Left lung (tissue), 4 donors: ENCODE measurements at regions not wholly inside any gene's neighbourhood (a gene's known extent, or its start where the extent isn't known, plus 50 kb on each side); places are given as distances from the start of the nearest gene placed in this dataset.

Experiments
- ATAC-seq: fragments of 200-7000 bp; cut with Tn5 transposase; one replicate; pipeline ENCODE4 v1.9.1; 2020; ENCODE audit warnings: moderate library complexity
- DNase-seq, 4 donors: peaks; one replicate each; pipeline ENCODE4 v3.0.0-alpha.2; 2013 to 2020
- H3K27ac ChIP-seq, 2 donors: fragments of 200-600 bp; sonication (generic) in 1 of 2; one replicate each; pipeline versions ENCODE4 v1.5.0 to v1.8.0; 2020 to 2021
- H3K27me3 ChIP-seq, 2 donors: fragments of 200-600 bp; sonication (generic) in 1 of 2; one replicate each; pipeline versions ENCODE4 v1.5.0 to v1.8.0; 2020 to 2021
- H3K36me3 ChIP-seq, 2 donors: fragments of 200-600 bp; sonication (generic) in 1 of 2; one replicate each; pipeline versions ENCODE4 v1.5.0 to v1.8.0; 2020 to 2021
- H3K4me1 ChIP-seq, 2 donors: fragments of 200-600 bp; one replicate each; pipeline ENCODE4 v1.8.0; 2021
- H3K4me3 ChIP-seq, 2 donors: fragments of 200-600 bp; sonication (generic) in 1 of 2; one replicate each; pipeline versions ENCODE4 v1.5.0 to v1.8.0; 2020 to 2021; ENCODE audit warnings: mild to moderate bottlenecking in 1 of 2
- H3K9me3 ChIP-seq, 2 donors: fragments of 200-600 bp; sonication (generic) in 1 of 2; one replicate each; pipeline versions ENCODE4 v1.5.0 to v1.8.0; 2020 to 2021
- CTCF ChIP-seq, 2 donors: fragments of 200-600 bp; sonication (generic) in 1 of 2; IDR thresholded peaks; one replicate each; pipeline versions ENCODE4 v1.5.0 to v1.8.0; 2021; ENCODE audit warnings: antibody characterized with exemption in 2 of 2
- intact Hi-C, 2 donors: fragments of 100-400 bp; cut with DNase I; formaldehyde crosslinking; loops; one replicate each; pipeline versions ENCODE4 v1.11.2 to v1.14.2; 2022
- donor health status: DM: no; HTN: yes; CAD: no.
- donor health status: DM: no; HTN: no; CAD: no.

GRCh38 chr20:39464238-39464637 lies 502.1 kb downstream of the DHX35 start:
- Histone ChIP-seq H3K4me3 (no peak overlapping the region), H3K27me3 (no peaks in the 10 kb centered on the region), H3K27ac (no peak overlapping the region), H3K9me3 (no peaks in the 10 kb centered on the region), H3K36me3 (no peaks in the 10 kb centered on the region), H3K4me1 (no peaks in the 10 kb centered on the region)
- no peak for TF ChIP-seq CTCF (IDR thresholded peaks at IDR 0.05)
- no peak for ATAC-seq
- DNase-seq: no peak
- intact Hi-C loops: no loop called here

- no peaks in the 10 kb centered on the region for H3K27me3 ChIP-seq
- H3K9me3 ChIP-seq: no peaks in the 10 kb centered on the region
- H3K4me3 ChIP-seq: no peak overlapping the region
- no peak overlapping the region for H3K27ac ChIP-seq
- no peaks in the 10 kb centered on the region for H3K4me1 ChIP-seq
- TF ChIP-seq CTCF (IDR thresholded peaks at IDR 0.05): no peak
- peak in 1 of 4 donors; percentile 35 for DNase-seq
- H3K36me3 ChIP-seq: no peaks in the 10 kb centered on the region
- no peak for ATAC-seq
- intact Hi-C loops: no loop called here
Observed at GRCh38 chr20:39462416-39462945, 500.3 kb downstream of the DHX35 start.

GRCh38 chr20:39458452-39458851 lies 496.3 kb downstream of the DHX35 start:
- intact Hi-C loops: no loop called here
- no peak overlapping the region for H3K27ac ChIP-seq
- no peaks in the 10 kb centered on the region for H3K36me3 ChIP-seq
- no peaks in the 10 kb centered on the region for H3K27me3 ChIP-seq
- no peak overlapping the region for H3K4me3 ChIP-seq
- no peak for TF ChIP-seq CTCF (IDR thresholded peaks at IDR 0.05)
- no peaks in the 10 kb centered on the region for H3K9me3 ChIP-seq
- no peaks in the 10 kb centered on the region for H3K4me1 ChIP-seq
- ATAC-seq (no peak), DNase-seq (no peak)

GRCh38 chr20:39453890-39454289 lies 491.7 kb downstream of the DHX35 start:
- intact Hi-C loops: no loop called here
- DNase-seq (peak in 1 of 4 donors; percentile 55), ATAC-seq (no peak)
- H3K4me3 ChIP-seq: no peak overlapping the region
- no peak overlapping the region for H3K27ac ChIP-seq
- no peaks in the 10 kb centered on the region for H3K9me3 ChIP-seq
- H3K27me3 ChIP-seq: no peaks in the 10 kb centered on the region
- no peak for TF ChIP-seq CTCF (IDR thresholded peaks at IDR 0.05)
- H3K4me1 ChIP-seq: no peaks in the 10 kb centered on the region
- H3K36me3 ChIP-seq: no peaks in the 10 kb centered on the region

GRCh38 chr20:39452583-39453340 lies 490.6 kb downstream of the DHX35 start:
- no peak overlapping the region for H3K27ac ChIP-seq
- DNase-seq (no peak), ATAC-seq (no peak)
- no peaks in the 10 kb centered on the region for H3K36me3 ChIP-seq
- TF ChIP-seq CTCF (IDR thresholded peaks at IDR 0.05): no peak
- intact Hi-C loops: no loop called here
- no peak overlapping the region for H3K4me3 ChIP-seq
- H3K4me1 ChIP-seq: no peaks in the 10 kb centered on the region
- no peaks in the 10 kb centered on the region for H3K27me3 ChIP-seq
- no peaks in the 10 kb centered on the region for H3K9me3 ChIP-seq
